ENCODE measurements at regions not wholly inside any gene's neighbourhood (a gene's known extent, or its start where the extent isn't known, plus 50 kb on each side); places are given as distances from the start of the nearest gene placed in this dataset.

GRCh38 chrX:3450881-3451570, 104.6 kb upstream of the MXRA5 start:
- no peak for TF ChIP-seq CTCF (IDR thresholded peaks at IDR 0.05)
- TF ChIP-seq POLR2AphosphoS5 (IDR thresholded peaks at IDR 0.05; ENCODE audit: low read depth, low read length), result no peak
- TF ChIP-seq SIN3A (IDR thresholded peaks at IDR 0.05; ENCODE audit: borderline replicate concordance, insufficient read depth, low read depth, low read length), result no peak
- no peak for TF ChIP-seq TCF7L2 (IDR thresholded peaks at IDR 0.05; ENCODE audit: low read depth, low read length)
- TF ChIP-seq REST (IDR thresholded peaks at IDR 0.05; ENCODE audit: insufficient read depth in 1 of 2, low read depth in 2 of 2, low read length in 1 of 2), result no peak

Measured in Panc1 (cell line).